ENCODE measurements at regions not wholly inside any gene's neighbourhood (a gene's known extent, or its start where the extent isn't known, plus 50 kb on each side); places are given as distances from the start of the nearest gene placed in this dataset.
"Not testable (repeated sequence)": the region's sequence is repeated elsewhere in the genome, so short reads cannot be mapped to it uniquely, and the experiment has no call there.

GRCh38 chr6:119929121-119929520, 579.6 kb upstream of the MAN1A1 start:
- no peak for TF ChIP-seq CTCF (IDR thresholded peaks at IDR 0.05; ENCODE audit: extremely low read depth, insufficient read depth, missing control alignments)
- no peak for DNase-seq (ENCODE audit: low spot score)
- in situ Hi-C loops (cut with MboI; ENCODE audit: low pct_unique_long_range_greater_than_20kb, low sequenced_read_pairs, unreplicated experiment): no loop called here

- in situ Hi-C loops (cut with MboI; ENCODE audit: low pct_unique_long_range_greater_than_20kb, low sequenced_read_pairs, unreplicated experiment); DNase-seq (ENCODE audit: low spot score): not testable (repeated sequence)
These were observed 575.3 kb upstream of the MAN1A1 start for GRCh38 chr6:119924888-119925287.

GRCh38 chr6:119922814-119923213, 573.3 kb upstream of the MAN1A1 start:
- DNase-seq (ENCODE audit: low spot score): no peak
- no peak for TF ChIP-seq CTCF (IDR thresholded peaks at IDR 0.05; ENCODE audit: extremely low read depth, insufficient read depth, missing control alignments)
- in situ Hi-C loops (cut with MboI; ENCODE audit: low pct_unique_long_range_greater_than_20kb, low sequenced_read_pairs, unreplicated experiment): no loop called here

GRCh38 chr6:119921491-119922010, 572.0 kb upstream of the MAN1A1 start:
- no peak for TF ChIP-seq CTCF (IDR thresholded peaks at IDR 0.05; ENCODE audit: extremely low read depth, insufficient read depth, missing control alignments)
- DNase-seq (ENCODE audit: low spot score): no peak
- in situ Hi-C loops (cut with MboI; ENCODE audit: low pct_unique_long_range_greater_than_20kb, low sequenced_read_pairs, unreplicated experiment): no loop called here

GRCh38 chr6:119917186-119917585, 567.6 kb upstream of the MAN1A1 start:
- no peak for TF ChIP-seq CTCF (IDR thresholded peaks at IDR 0.05; ENCODE audit: extremely low read depth, insufficient read depth, missing control alignments)
- no peak for DNase-seq (ENCODE audit: low spot score)
- in situ Hi-C loops (cut with MboI; ENCODE audit: low pct_unique_long_range_greater_than_20kb, low sequenced_read_pairs, unreplicated experiment): no loop called here

GRCh38 chr6:119915971-119916370, 566.4 kb upstream of the MAN1A1 start:
- DNase-seq (ENCODE audit: low spot score): no peak
- in situ Hi-C loops (cut with MboI; ENCODE audit: low pct_unique_long_range_greater_than_20kb, low sequenced_read_pairs, unreplicated experiment): no loop called here
- no peak for TF ChIP-seq CTCF (IDR thresholded peaks at IDR 0.05; ENCODE audit: extremely low read depth, insufficient read depth, missing control alignments)

- TF ChIP-seq CTCF (IDR thresholded peaks at IDR 0.05; ENCODE audit: extremely low read depth, insufficient read depth, missing control alignments): no peak
- no peak for DNase-seq (ENCODE audit: low spot score)
- in situ Hi-C loops (cut with MboI; ENCODE audit: low pct_unique_long_range_greater_than_20kb, low sequenced_read_pairs, unreplicated experiment): no loop called here
These were observed 558.6 kb upstream of the MAN1A1 start for GRCh38 chr6:119908157-119908556.

Data from GM13977 (cell line).